GM23338 (cell line): ENCODE measurements at regions not wholly inside any gene's neighbourhood (a gene's known extent, or its start where the extent isn't known, plus 50 kb on each side); places are given as distances from the start of the nearest gene placed in this dataset.

Experiments used
- ATAC-seq: fragments of 200-7000 bp; cut with Tn5 transposase; 3 replicates; pipeline ENCODE4 v1.9.1; 2020
- DNase-seq: peaks from one replicate; pipeline ENCODE4 v3.0.0-alpha.2; 2015; ENCODE audit warnings: low spot score
- H2AFZ ChIP-seq: fragments of 200-600 bp; sonication (generic); 2 replicates; pipeline ENCODE4 v1.8.0; 2016; ENCODE audit warnings: antibody characterized with exemption, mild to moderate bottlenecking, moderate library complexity
- H3F3A ChIP-seq: fragments of 200-600 bp; sonication (generic); replicated peaks from 2 replicates; pipeline ENCODE4 v1.8.0; 2017; ENCODE audit warnings: antibody characterized with exemption, mixed run types, low read depth
- H3K27ac ChIP-seq: fragments of 200-600 bp; sonication (generic); 2 replicates; pipeline ENCODE4 v1.6.1; 2016; ENCODE audit warnings: low read depth
- H3K27me3 ChIP-seq: fragments of 200-600 bp; sonication (generic); 2 replicates; pipeline ENCODE4 v1.8.0; 2016; ENCODE audit warnings: mild to moderate bottlenecking, mixed run types, moderate library complexity; ENCODE audit not compliant: insufficient read depth
- H3K36me3 ChIP-seq: fragments of 200-600 bp; sonication (generic); 2 replicates; pipeline ENCODE4 v1.8.0; 2016; ENCODE audit warnings: mild to moderate bottlenecking; ENCODE audit not compliant: insufficient read depth
- H3K4me1 ChIP-seq: fragments of 200-600 bp; sonication (generic); 2 replicates; pipeline ENCODE4 v1.8.0; 2016; ENCODE audit warnings: mild to moderate bottlenecking, moderate library complexity; ENCODE audit not compliant: insufficient read depth
- H3K4me2 ChIP-seq: fragments of 200-600 bp; sonication (generic); 2 replicates; pipeline ENCODE4 v1.7.1; 2017; ENCODE audit warnings: mixed run types
- H3K4me3 ChIP-seq: fragments of 200-600 bp; sonication (generic); 2 replicates; pipeline ENCODE4 v1.6.1; 2016; ENCODE audit warnings: mixed run types
- H3K79me2 ChIP-seq: fragments of 200-600 bp; sonication (generic); replicated peaks from 2 replicates; pipeline ENCODE4 v1.8.0; 2017; ENCODE audit warnings: mild to moderate bottlenecking; ENCODE audit not compliant: insufficient read depth
- H3K9me2 ChIP-seq: fragments of 200-600 bp; sonication (generic); 2 replicates; pipeline ENCODE4 v1.8.0; 2017; ENCODE audit not compliant: insufficient read depth
- H4K20me1 ChIP-seq: fragments of 200-600 bp; sonication (generic); replicated peaks from 2 replicates; pipeline ENCODE4 v1.8.0; 2017; ENCODE audit warnings: mild to moderate bottlenecking; ENCODE audit not compliant: insufficient read depth
- H3K27ac Mint-ChIP-seq: 2 replicates; pipeline ENCODE4 v1.8.0; 2020; ENCODE audit warnings: inconsistent platforms, mild to moderate bottlenecking, moderate library complexity, mixed read lengths
- H3K27me3 Mint-ChIP-seq: 3 replicates; pipeline ENCODE4 v1.8.0; 2022; ENCODE audit warnings: low read depth, mild to moderate bottlenecking, moderate library complexity, mixed read lengths, inconsistent platforms; ENCODE audit not compliant: insufficient read depth, poor library complexity
- H3K36me3 Mint-ChIP-seq: 3 replicates; pipeline ENCODE4 v1.8.0; 2021; ENCODE audit warnings: low read depth, mild to moderate bottlenecking, inconsistent platforms, moderate library complexity, mixed read lengths
- H3K4me1 Mint-ChIP-seq: 3 replicates; pipeline ENCODE4 v1.8.0; 2020; ENCODE audit warnings: mild to moderate bottlenecking, inconsistent platforms, mixed read lengths
- H3K4me3 Mint-ChIP-seq: 3 replicates; pipeline ENCODE4 v1.8.0; 2021; ENCODE audit warnings: moderate library complexity, mild to moderate bottlenecking, inconsistent platforms, mixed read lengths
- H3K9me3 Mint-ChIP-seq: 3 replicates; pipeline ENCODE4 v1.8.0; 2020; ENCODE audit warnings: moderate library complexity, mild to moderate bottlenecking, inconsistent platforms, mixed read lengths
- NANOG ChIP-seq: IDR thresholded peaks from 2 replicates; pipeline ENCODE4 v1.6.1; 2016; ENCODE audit warnings: antibody characterized with exemption, borderline replicate concordance
- POLR2AphosphoS5 ChIP-seq: IDR thresholded peaks from 2 replicates; pipeline ENCODE4 v1.6.1; 2016; ENCODE audit warnings: antibody characterized with exemption, low read depth
- TF ChIP-seq, protein P1 (sequence below): fragments of 250-450 bp; sonication (Bioruptor Pico); IDR thresholded peaks from 2 replicates; pipeline ENCODE4 v1.5.0; 2020; ENCODE audit warnings: mild to moderate bottlenecking, moderate library complexity
- TF ChIP-seq, protein P2 (sequence below): IDR thresholded peaks from one replicate; pipeline ENCODE4 v1.6.1; 2018; ENCODE audit warnings: antibody characterized with exemption; ENCODE audit not compliant: unreplicated experiment

DNA sequence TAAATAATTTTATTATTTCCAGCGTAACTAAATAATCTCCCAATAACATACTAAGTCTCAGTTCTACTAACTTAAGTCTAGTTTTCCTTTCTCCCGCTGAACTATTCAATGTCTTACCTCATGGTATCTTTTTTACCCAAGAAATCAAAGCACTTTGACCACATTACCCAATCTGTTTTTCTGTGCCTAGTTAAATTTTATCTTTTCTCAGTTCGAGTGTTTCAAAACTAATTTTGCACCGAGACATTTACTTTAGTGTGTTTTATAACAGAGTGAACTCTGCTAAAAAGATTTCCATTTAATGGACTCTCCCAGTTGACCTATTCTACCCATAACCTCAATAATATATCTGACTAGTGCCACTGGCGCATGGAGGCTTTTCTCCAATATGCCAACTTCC, 67.6 kb upstream of the IRF2 start (continued):
- TF ChIP-seq, protein P1, sequence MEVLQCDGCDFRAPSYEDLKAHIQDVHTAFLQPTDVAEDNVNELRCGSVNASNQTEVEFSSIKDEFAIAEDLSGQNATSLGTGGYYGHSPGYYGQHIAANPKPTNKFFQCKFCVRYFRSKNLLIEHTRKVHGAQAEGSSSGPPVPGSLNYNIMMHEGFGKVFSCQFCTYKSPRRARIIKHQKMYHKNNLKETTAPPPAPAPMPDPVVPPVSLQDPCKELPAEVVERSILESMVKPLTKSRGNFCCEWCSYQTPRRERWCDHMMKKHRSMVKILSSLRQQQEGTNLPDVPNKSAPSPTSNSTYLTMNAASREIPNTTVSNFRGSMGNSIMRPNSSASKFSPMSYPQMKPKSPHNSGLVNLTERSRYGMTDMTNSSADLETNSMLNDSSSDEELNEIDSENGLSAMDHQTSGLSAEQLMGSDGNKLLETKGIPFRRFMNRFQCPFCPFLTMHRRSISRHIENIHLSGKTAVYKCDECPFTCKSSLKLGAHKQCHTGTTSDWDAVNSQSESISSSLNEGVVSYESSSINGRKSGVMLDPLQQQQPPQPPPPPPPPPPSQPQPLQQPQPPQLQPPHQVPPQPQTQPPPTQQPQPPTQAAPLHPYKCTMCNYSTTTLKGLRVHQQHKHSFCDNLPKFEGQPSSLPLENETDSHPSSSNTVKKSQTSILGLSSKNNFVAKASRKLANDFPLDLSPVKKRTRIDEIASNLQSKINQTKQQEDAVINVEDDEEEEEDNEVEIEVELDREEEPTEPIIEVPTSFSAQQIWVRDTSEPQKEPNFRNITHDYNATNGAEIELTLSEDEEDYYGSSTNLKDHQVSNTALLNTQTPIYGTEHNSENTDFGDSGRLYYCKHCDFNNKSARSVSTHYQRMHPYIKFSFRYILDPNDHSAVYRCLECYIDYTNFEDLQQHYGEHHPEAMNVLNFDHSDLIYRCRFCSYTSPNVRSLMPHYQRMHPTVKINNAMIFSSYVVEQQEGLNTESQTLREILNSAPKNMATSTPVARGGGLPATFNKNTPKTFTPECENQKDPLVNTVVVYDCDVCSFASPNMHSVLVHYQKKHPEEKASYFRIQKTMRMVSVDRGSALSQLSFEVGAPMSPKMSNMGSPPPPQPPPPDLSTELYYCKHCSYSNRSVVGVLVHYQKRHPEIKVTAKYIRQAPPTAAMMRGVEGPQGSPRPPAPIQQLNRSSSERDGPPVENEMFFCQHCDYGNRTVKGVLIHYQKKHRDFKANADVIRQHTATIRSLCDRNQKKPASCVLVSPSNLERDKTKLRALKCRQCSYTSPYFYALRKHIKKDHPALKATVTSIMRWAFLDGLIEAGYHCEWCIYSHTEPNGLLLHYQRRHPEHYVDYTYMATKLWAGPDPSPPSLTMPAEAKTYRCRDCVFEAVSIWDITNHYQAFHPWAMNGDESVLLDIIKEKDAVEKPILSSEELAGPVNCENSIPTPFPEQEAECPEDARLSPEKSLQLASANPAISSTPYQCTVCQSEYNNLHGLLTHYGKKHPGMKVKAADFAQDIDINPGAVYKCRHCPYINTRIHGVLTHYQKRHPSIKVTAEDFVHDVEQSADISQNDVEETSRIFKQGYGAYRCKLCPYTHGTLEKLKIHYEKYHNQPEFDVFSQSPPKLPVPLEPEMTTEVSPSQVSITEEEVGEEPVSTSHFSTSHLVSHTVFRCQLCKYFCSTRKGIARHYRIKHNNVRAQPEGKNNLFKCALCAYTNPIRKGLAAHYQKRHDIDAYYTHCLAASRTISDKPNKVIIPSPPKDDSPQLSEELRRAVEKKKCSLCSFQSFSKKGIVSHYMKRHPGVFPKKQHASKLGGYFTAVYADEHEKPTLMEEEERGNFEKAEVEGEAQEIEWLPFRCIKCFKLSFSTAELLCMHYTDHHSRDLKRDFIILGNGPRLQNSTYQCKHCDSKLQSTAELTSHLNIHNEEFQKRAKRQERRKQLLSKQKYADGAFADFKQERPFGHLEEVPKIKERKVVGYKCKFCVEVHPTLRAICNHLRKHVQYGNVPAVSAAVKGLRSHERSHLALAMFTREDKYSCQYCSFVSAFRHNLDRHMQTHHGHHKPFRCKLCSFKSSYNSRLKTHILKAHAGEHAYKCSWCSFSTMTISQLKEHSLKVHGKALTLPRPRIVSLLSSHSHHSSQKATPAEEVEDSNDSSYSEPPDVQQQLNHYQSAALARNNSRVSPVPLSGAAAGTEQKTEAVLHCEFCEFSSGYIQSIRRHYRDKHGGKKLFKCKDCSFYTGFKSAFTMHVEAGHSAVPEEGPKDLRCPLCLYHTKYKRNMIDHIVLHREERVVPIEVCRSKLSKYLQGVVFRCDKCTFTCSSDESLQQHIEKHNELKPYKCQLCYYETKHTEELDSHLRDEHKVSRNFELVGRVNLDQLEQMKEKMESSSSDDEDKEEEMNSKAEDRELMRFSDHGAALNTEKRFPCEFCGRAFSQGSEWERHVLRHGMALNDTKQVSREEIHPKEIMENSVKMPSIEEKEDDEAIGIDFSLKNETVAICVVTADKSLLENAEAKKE (CRISPR knock-in tag), result no peak
- TF ChIP-seq NANOG, result no peak

DNA sequence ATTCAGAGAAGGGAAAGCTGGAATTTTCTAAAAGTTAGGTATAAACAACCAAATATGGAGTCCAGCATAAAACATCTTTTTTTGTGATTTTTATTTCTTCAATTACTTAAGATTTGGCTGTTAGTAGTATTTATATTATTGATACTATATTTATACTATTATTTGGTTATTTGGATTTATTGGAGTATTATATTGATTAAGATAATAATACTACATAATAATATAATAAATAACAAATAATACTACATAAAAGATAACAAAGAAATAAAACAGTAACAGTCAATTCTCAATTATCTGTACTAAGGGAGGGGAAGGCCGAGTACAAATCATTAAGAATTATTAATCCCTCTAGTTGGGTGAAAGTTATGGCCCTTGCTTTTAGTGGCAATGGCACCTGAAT, 66.0 kb upstream of the IRF2 start:
- Mint-ChIP-seq H3K27ac (no peak overlapping the region), H3K4me3 (no peak overlapping the region), H3K27me3 (peaks cover 8% of the 10 kb centered on the region), H3K9me3 (no peaks in the 10 kb centered on the region), H3K4me1 (peaks cover 11% of the 10 kb centered on the region), H3K36me3 (no peaks in the 10 kb centered on the region)
- no peaks in the 10 kb centered on the region for H4K20me1 ChIP-seq
- DNase-seq (no peak), ATAC-seq (no peak)
- no peaks in the 10 kb centered on the region for H3K79me2 ChIP-seq
- H3K9me2 ChIP-seq, result no peaks in the 10 kb centered on the region
- no peaks in the 10 kb centered on the region for H3F3A ChIP-seq
- TF ChIP-seq POLR2AphosphoS5, result no peak
- TF ChIP-seq, protein P2, sequence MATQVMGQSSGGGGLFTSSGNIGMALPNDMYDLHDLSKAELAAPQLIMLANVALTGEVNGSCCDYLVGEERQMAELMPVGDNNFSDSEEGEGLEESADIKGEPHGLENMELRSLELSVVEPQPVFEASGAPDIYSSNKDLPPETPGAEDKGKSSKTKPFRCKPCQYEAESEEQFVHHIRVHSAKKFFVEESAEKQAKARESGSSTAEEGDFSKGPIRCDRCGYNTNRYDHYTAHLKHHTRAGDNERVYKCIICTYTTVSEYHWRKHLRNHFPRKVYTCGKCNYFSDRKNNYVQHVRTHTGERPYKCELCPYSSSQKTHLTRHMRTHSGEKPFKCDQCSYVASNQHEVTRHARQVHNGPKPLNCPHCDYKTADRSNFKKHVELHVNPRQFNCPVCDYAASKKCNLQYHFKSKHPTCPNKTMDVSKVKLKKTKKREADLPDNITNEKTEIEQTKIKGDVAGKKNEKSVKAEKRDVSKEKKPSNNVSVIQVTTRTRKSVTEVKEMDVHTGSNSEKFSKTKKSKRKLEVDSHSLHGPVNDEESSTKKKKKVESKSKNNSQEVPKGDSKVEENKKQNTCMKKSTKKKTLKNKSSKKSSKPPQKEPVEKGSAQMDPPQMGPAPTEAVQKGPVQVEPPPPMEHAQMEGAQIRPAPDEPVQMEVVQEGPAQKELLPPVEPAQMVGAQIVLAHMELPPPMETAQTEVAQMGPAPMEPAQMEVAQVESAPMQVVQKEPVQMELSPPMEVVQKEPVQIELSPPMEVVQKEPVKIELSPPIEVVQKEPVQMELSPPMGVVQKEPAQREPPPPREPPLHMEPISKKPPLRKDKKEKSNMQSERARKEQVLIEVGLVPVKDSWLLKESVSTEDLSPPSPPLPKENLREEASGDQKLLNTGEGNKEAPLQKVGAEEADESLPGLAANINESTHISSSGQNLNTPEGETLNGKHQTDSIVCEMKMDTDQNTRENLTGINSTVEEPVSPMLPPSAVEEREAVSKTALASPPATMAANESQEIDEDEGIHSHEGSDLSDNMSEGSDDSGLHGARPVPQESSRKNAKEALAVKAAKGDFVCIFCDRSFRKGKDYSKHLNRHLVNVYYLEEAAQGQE, result no peak
- peaks cover 5% of the 10 kb centered on the region for H3K4me1 ChIP-seq
- no peak overlapping the region for H3K27ac ChIP-seq
- H2AFZ ChIP-seq, result no peak overlapping the region
- H3K4me3 ChIP-seq, result no peak overlapping the region
- no peak overlapping the region for H3K4me2 ChIP-seq
- H3K36me3 ChIP-seq, result no peaks in the 10 kb centered on the region
- H3K27me3 ChIP-seq, result no peaks in the 10 kb centered on the region
